SU-DHL-6 (cell line): ENCODE measurements at regions not wholly inside any gene's neighbourhood (a gene's known extent, or its start where the extent isn't known, plus 50 kb on each side); places are given as distances from the start of the nearest gene placed in this dataset.

Source experiments
- H2AFZ ChIP-seq: fragments of 200-600 bp; sonication (generic); 2 replicates; pipeline ENCODE4 v1.6.1; 2014; ENCODE audit warnings: low read depth, mild to moderate bottlenecking, moderate library complexity, mixed read lengths, antibody characterized with exemption, low read length; ENCODE audit not compliant: severe bottlenecking
- H3F3A ChIP-seq: fragments of 200-600 bp; shearing (Covaris generic); 2 replicates; pipeline ENCODE4 v1.6.0; 2016; ENCODE audit warnings: antibody characterized with exemption, mild to moderate bottlenecking; ENCODE audit not compliant: insufficient read depth
- H3K27ac ChIP-seq: fragments of 200-600 bp; sonication (generic); 2 replicates; pipeline ENCODE4 v1.5.1; 2016; ENCODE audit warnings: low read depth, mild to moderate bottlenecking, low read length, moderate library complexity, mixed read lengths
- H3K27me3 ChIP-seq: fragments of 200-600 bp; sonication (generic), shearing (Covaris generic); 2 replicates; pipeline ENCODE4 v1.6.0; 2014; ENCODE audit warnings: mild to moderate bottlenecking, low read length
- H3K36me3 ChIP-seq: fragments of 200-600 bp; sonication (generic); 2 replicates; pipeline ENCODE4 v1.6.1; 2014; ENCODE audit warnings: mild to moderate bottlenecking, low read length, mixed read lengths
- H3K4me2 ChIP-seq: fragments of 300-600, 200-600 bp; shearing (Covaris generic), sonication (generic); 2 replicates; pipeline ENCODE4 v1.6.0; 2014; ENCODE audit warnings: low read length, low read depth, mild to moderate bottlenecking; ENCODE audit not compliant: poor library complexity, severe bottlenecking
- H3K4me3 ChIP-seq: fragments of 200-600 bp; sonication (generic); 2 replicates; pipeline ENCODE4 v1.5.1; 2014; ENCODE audit warnings: antibody characterized with exemption, low read length, mild to moderate bottlenecking, mixed read lengths; ENCODE audit not compliant: insufficient read depth, poor library complexity, severe bottlenecking
- H3K79me2 ChIP-seq: fragments of 200-600 bp; sonication (generic); 2 replicates; pipeline ENCODE4 v1.6.1; 2014; ENCODE audit warnings: mild to moderate bottlenecking, low read length, moderate library complexity; ENCODE audit not compliant: insufficient read depth
- H3K9ac ChIP-seq: fragments of 200-600 bp; sonication (generic); 2 replicates; pipeline ENCODE4 v1.7.0; 2014; ENCODE audit warnings: mild to moderate bottlenecking, low read length
- H3K9me2 ChIP-seq: fragments of 200-600 bp; sonication (generic); replicated peaks from 2 replicates; pipeline ENCODE4 v1.6.1; 2014; ENCODE audit warnings: low read length; ENCODE audit not compliant: insufficient read depth
- H3K9me3 ChIP-seq: fragments of 200-600 bp; sonication (generic); 2 replicates; pipeline ENCODE4 v1.6.1; 2014; ENCODE audit warnings: low read length, mixed read lengths; ENCODE audit not compliant: insufficient read depth
- H4K20me1 ChIP-seq: fragments of 200-600 bp; sonication (generic); 2 replicates; pipeline ENCODE4 v1.6.1; 2014; ENCODE audit warnings: low read depth, mild to moderate bottlenecking, antibody characterized with exemption, low read length, moderate library complexity, mixed read lengths
- CTCF ChIP-seq: fragments of 200-600 bp; sonication (generic); IDR thresholded peaks from one replicate; pipeline ENCODE4 v1.5.1; 2017; ENCODE audit warnings: antibody characterized with exemption, mild to moderate bottlenecking, low read length, moderate library complexity; ENCODE audit not compliant: insufficient read depth, poor library complexity, severe bottlenecking
- EZH2phosphoT487 ChIP-seq: fragments of 200-600 bp; sonication (generic), shearing (Covaris generic); conservative IDR thresholded peaks from 2 replicates; pipeline ENCODE4 v1.6.1; 2018; ENCODE audit warnings: mild to moderate bottlenecking, antibody characterized with exemption, low read length, moderate library complexity, mixed read lengths

GRCh38 chr2:819121-819520 lies 131.5 kb upstream of the SNTG2 start:
- Histone ChIP-seq H3K9me2 (no peaks in the 10 kb centered on the region), H3K36me3 (no peaks in the 10 kb centered on the region), H3K27me3 (no peaks in the 10 kb centered on the region), H3F3A (no peaks in the 10 kb centered on the region), H3K9ac (no peak overlapping the region), H3K4me2 (no peak overlapping the region), H2AFZ (no peak overlapping the region), H3K4me3 (no peak overlapping the region), H3K79me2 (no peaks in the 10 kb centered on the region), H3K9me3 (no peaks in the 10 kb centered on the region), H4K20me1 (no peaks in the 10 kb centered on the region), H3K27ac (no peak overlapping the region)
- TF ChIP-seq CTCF (no peak), EZH2phosphoT487 (no peak)

- Histone ChIP-seq H3K9me3 (no peaks in the 10 kb centered on the region), H3K27me3 (no peaks in the 10 kb centered on the region), H3K36me3 (no peaks in the 10 kb centered on the region), H3K4me2 (no peak overlapping the region), H3K27ac (no peak overlapping the region), H3F3A (no peaks in the 10 kb centered on the region), H3K9ac (no peak overlapping the region), H4K20me1 (no peaks in the 10 kb centered on the region), H2AFZ (no peak overlapping the region), H3K9me2 (no peaks in the 10 kb centered on the region), H3K4me3 (no peak overlapping the region), H3K79me2 (no peaks in the 10 kb centered on the region)
- TF ChIP-seq EZH2phosphoT487 (no peak), CTCF (no peak)
Measured at GRCh38 chr2:817336-818015, 133.2 kb upstream of the SNTG2 start.

DNA sequence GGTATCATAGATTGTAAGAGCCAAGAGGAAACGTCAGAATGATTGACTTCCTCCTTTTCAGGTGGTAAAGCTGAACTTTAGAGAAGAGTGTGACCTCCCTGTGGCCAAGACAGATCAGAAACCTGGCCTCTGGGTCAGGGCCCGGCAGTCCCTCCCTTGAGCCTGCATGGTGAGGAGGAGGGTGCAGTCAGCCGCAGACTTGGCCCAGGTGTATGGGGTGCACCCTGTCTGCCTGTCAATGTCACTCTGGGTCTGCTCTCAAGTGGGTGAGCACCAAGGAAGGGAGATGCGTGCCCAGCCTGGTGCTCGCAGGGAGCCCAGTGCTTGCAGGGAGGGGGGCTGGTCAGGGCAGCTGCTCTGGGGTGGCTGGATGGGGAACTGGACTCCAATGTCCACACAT lies 134.4 kb upstream of the SNTG2 start:
- H3K9me3 ChIP-seq: no peaks in the 10 kb centered on the region
- no peaks in the 10 kb centered on the region for H3K27me3 ChIP-seq
- H3K9ac ChIP-seq: no peak overlapping the region
- no peaks in the 10 kb centered on the region for H3K79me2 ChIP-seq
- H3K36me3 ChIP-seq: no peaks in the 10 kb centered on the region
- H3K27ac ChIP-seq: no peak overlapping the region
- H4K20me1 ChIP-seq: no peaks in the 10 kb centered on the region
- H3F3A ChIP-seq: no peaks in the 10 kb centered on the region
- no peak overlapping the region for H2AFZ ChIP-seq
- no peaks in the 10 kb centered on the region for H3K9me2 ChIP-seq
- TF ChIP-seq EZH2phosphoT487 (no peak), CTCF (no peak)
- H3K4me3 ChIP-seq: no peak overlapping the region
- no peak overlapping the region for H3K4me2 ChIP-seq
